DOHH2 (cell line): ENCODE measurements at regions not wholly inside any gene's neighbourhood (a gene's known extent, or its start where the extent isn't known, plus 50 kb on each side); places are given as distances from the start of the nearest gene placed in this dataset.

ENCODE experiments used
- H3F3A ChIP-seq: fragments of 200-600 bp; sonication (generic), shearing (Covaris generic); 2 replicates; pipeline ENCODE4 v1.6.0; 2016; ENCODE audit warnings: antibody characterized with exemption, mild to moderate bottlenecking; ENCODE audit not compliant: control insufficient read depth, insufficient read depth
- H3K27ac ChIP-seq: fragments of 200-600 bp; sonication (generic); 2 replicates; pipeline ENCODE4 v1.5.1; 2014; ENCODE audit warnings: low read depth, mild to moderate bottlenecking, low read length, moderate library complexity
- H3K27me3 ChIP-seq: fragments of 200-600 bp; sonication (generic); 2 replicates; pipeline ENCODE4 v1.6.1; 2014; ENCODE audit warnings: mild to moderate bottlenecking, low read length, mixed read lengths; ENCODE audit not compliant: control insufficient read depth
- H3K36me3 ChIP-seq: fragments of 200-600 bp; sonication (generic); 2 replicates; pipeline ENCODE4 v1.6.1; 2014; ENCODE audit warnings: mild to moderate bottlenecking, low read length, moderate library complexity, mixed read lengths; ENCODE audit not compliant: control insufficient read depth
- H3K4me1 ChIP-seq: fragments of 200-600 bp; sonication (generic); 2 replicates; pipeline ENCODE4 v1.6.1; 2014; ENCODE audit warnings: mild to moderate bottlenecking, low read length, mixed read lengths; ENCODE audit not compliant: control insufficient read depth
- H3K4me2 ChIP-seq: fragments of 200-600 bp; sonication (generic); 2 replicates; pipeline ENCODE4 v1.6.0; 2014; ENCODE audit warnings: mild to moderate bottlenecking, low read length, moderate library complexity
- H3K4me3 ChIP-seq: fragments of 200-600 bp; sonication (generic); 2 replicates; pipeline ENCODE4 v1.5.1; 2014; ENCODE audit warnings: mild to moderate bottlenecking, low read length, mixed read lengths
- H3K79me2 ChIP-seq: fragments of 200-600 bp; sonication (generic); 2 replicates; pipeline ENCODE4 v1.6.1; 2014; ENCODE audit warnings: mild to moderate bottlenecking, low read length, mixed read lengths; ENCODE audit not compliant: control insufficient read depth
- H3K9me2 ChIP-seq: fragments of 200-600 bp; sonication (generic); replicated peaks from 2 replicates; pipeline ENCODE4 v1.6.1; 2014; ENCODE audit warnings: mild to moderate bottlenecking, low read length, mixed read lengths; ENCODE audit not compliant: control insufficient read depth
- H3K9me3 ChIP-seq: fragments of 200-600 bp; sonication (generic); 2 replicates; pipeline ENCODE4 v1.6.1; 2014; ENCODE audit warnings: antibody characterized with exemption, low read length, mixed read lengths; ENCODE audit not compliant: control insufficient read depth, insufficient read depth
- H4K20me1 ChIP-seq: fragments of 200-600 bp; sonication (generic); 2 replicates; pipeline ENCODE4 v1.6.0; 2014; ENCODE audit warnings: low read depth, mild to moderate bottlenecking, antibody characterized with exemption, low read length, moderate library complexity; ENCODE audit not compliant: control insufficient read depth, insufficient read depth
- CTCF ChIP-seq: fragments of 200-600 bp; sonication (generic); IDR thresholded peaks from one replicate; pipeline ENCODE4 v1.5.1; 2014; ENCODE audit warnings: antibody characterized with exemption, mild to moderate bottlenecking, low read depth, low read length; ENCODE audit not compliant: poor library complexity, severe bottlenecking
- EZH2phosphoT487 ChIP-seq: fragments of 200-600 bp; sonication (generic); IDR thresholded peaks from 2 replicates; pipeline ENCODE4 v1.6.1; 2017; ENCODE audit warnings: borderline replicate concordance, mild to moderate bottlenecking, antibody characterized with exemption, low read length, moderate library complexity, mixed read lengths

GRCh38 chr12:94769776-94770759 lies 119.7 kb upstream of the TMCC3 start:
- Histone ChIP-seq H3K9me2 (no peaks in the 10 kb centered on the region), H3K27me3 (no peaks in the 10 kb centered on the region), H3K36me3 (no peaks in the 10 kb centered on the region), H3K79me2 (no peaks in the 10 kb centered on the region), H3K9me3 (no peaks in the 10 kb centered on the region), H4K20me1 (no peaks in the 10 kb centered on the region), H3F3A (peaks cover 17% of the 10 kb centered on the region), H3K4me1 (peaks cover 45% of the 10 kb centered on the region), H3K4me3 (peak overlapping the region; percentile 72), H3K4me2 (peak overlapping the region; percentile 94), H3K27ac (peak overlapping the region; percentile 90)
- no peak for TF ChIP-seq CTCF
- TF ChIP-seq EZH2phosphoT487 = no peak

- Histone ChIP-seq H3K27ac (peak overlapping the region; percentile 90), H3K4me3 (peak overlapping the region; percentile 72), H3F3A (peaks cover 17% of the 10 kb centered on the region), H4K20me1 (no peaks in the 10 kb centered on the region), H3K4me1 (peaks cover 52% of the 10 kb centered on the region), H3K9me3 (no peaks in the 10 kb centered on the region), H3K4me2 (peak overlapping the region; percentile 94), H3K9me2 (no peaks in the 10 kb centered on the region), H3K79me2 (no peaks in the 10 kb centered on the region), H3K27me3 (no peaks in the 10 kb centered on the region), H3K36me3 (no peaks in the 10 kb centered on the region)
- TF ChIP-seq CTCF = no peak
- TF ChIP-seq EZH2phosphoT487 = no peak
Observed at GRCh38 chr12:94769047-94769420, 118.7 kb upstream of the TMCC3 start.

- no peaks in the 10 kb centered on the region for H3K36me3 ChIP-seq
- peak overlapping the region; percentile 72 for H3K4me3 ChIP-seq
- TF ChIP-seq EZH2phosphoT487 = no peak
- no peak for TF ChIP-seq CTCF
- no peaks in the 10 kb centered on the region for H3K9me3 ChIP-seq
- peaks cover 52% of the 10 kb centered on the region for H3K4me1 ChIP-seq
- no peaks in the 10 kb centered on the region for H3K27me3 ChIP-seq
- no peaks in the 10 kb centered on the region for H4K20me1 ChIP-seq
- H3K4me2 ChIP-seq = peak overlapping the region; percentile 94
- peaks cover 17% of the 10 kb centered on the region for H3F3A ChIP-seq
- H3K27ac ChIP-seq = peak overlapping the region; percentile 90
- no peaks in the 10 kb centered on the region for H3K9me2 ChIP-seq
- H3K79me2 ChIP-seq = no peaks in the 10 kb centered on the region
Observed at GRCh38 chr12:94768398-94769046, 118.2 kb upstream of the TMCC3 start.
